ENCODE measurements at regions not wholly inside any gene's neighbourhood (a gene's known extent, or its start where the extent isn't known, plus 50 kb on each side); places are given as distances from the start of the nearest gene placed in this dataset.

- no peak overlapping the region for H3K4me3 ChIP-seq (ENCODE audit: low read length)
- TF ChIP-seq CTCF (conservative IDR thresholded peaks at IDR 0.05; ENCODE audit: low read depth, low read length) = no peak
- DNase-seq (ENCODE audit: low read depth) = no peak
These were observed 318.8 kb upstream of the NEGR1 start for GRCh38 chr1:72601035-72601674.

GRCh38 chr1:72586023-72586685 lies 303.8 kb upstream of the NEGR1 start:
- no peak for TF ChIP-seq CTCF (conservative IDR thresholded peaks at IDR 0.05; ENCODE audit: low read depth, low read length)
- DNase-seq (ENCODE audit: low read depth) = no peak

GRCh38 chr1:72579629-72580028 lies 297.3 kb upstream of the NEGR1 start:
- no peak for DNase-seq (ENCODE audit: low read depth)
- no peak for TF ChIP-seq CTCF (conservative IDR thresholded peaks at IDR 0.05; ENCODE audit: low read depth, low read length)

More at GRCh38 chr1:72586023-72586685, 303.8 kb upstream of the NEGR1 start:
- H3K4me3 ChIP-seq (ENCODE audit: low read length) = no peak overlapping the region

GRCh38 chr1:72570815-72571214 lies 288.5 kb upstream of the NEGR1 start:
- TF ChIP-seq CTCF (conservative IDR thresholded peaks at IDR 0.05; ENCODE audit: low read depth, low read length) = no peak

More at GRCh38 chr1:72579629-72580028, 297.3 kb upstream of the NEGR1 start:
- H3K4me3 ChIP-seq (ENCODE audit: low read length) = no peak overlapping the region

GRCh38 chr1:72568113-72568512 lies 285.8 kb upstream of the NEGR1 start:
- TF ChIP-seq CTCF (conservative IDR thresholded peaks at IDR 0.05; ENCODE audit: low read depth, low read length) = no peak
- H3K4me3 ChIP-seq (ENCODE audit: low read length) = no peak overlapping the region
- no peak for DNase-seq (ENCODE audit: low read depth)

More at GRCh38 chr1:72570815-72571214, 288.5 kb upstream of the NEGR1 start:
- no peak for DNase-seq (ENCODE audit: low read depth)
- no peak overlapping the region for H3K4me3 ChIP-seq (ENCODE audit: low read length)

GRCh38 chr1:72567521-72567920 lies 285.2 kb upstream of the NEGR1 start:
- DNase-seq (ENCODE audit: low read depth) = no peak
- H3K4me3 ChIP-seq (ENCODE audit: low read length) = no peak overlapping the region
- TF ChIP-seq CTCF (conservative IDR thresholded peaks at IDR 0.05; ENCODE audit: low read depth, low read length) = no peak

- no peak for DNase-seq (ENCODE audit: low read depth)
- TF ChIP-seq CTCF (conservative IDR thresholded peaks at IDR 0.05; ENCODE audit: low read depth, low read length) = no peak
- no peak overlapping the region for H3K4me3 ChIP-seq (ENCODE audit: low read length)
These were observed 282.4 kb upstream of the NEGR1 start for GRCh38 chr1:72564749-72565148.

Measured in retinal pigment epithelial cell (primary cell).